ENCODE measurements at regions not wholly inside any gene's neighbourhood (a gene's known extent, or its start where the extent isn't known, plus 50 kb on each side); places are given as distances from the start of the nearest gene placed in this dataset.

DNA sequence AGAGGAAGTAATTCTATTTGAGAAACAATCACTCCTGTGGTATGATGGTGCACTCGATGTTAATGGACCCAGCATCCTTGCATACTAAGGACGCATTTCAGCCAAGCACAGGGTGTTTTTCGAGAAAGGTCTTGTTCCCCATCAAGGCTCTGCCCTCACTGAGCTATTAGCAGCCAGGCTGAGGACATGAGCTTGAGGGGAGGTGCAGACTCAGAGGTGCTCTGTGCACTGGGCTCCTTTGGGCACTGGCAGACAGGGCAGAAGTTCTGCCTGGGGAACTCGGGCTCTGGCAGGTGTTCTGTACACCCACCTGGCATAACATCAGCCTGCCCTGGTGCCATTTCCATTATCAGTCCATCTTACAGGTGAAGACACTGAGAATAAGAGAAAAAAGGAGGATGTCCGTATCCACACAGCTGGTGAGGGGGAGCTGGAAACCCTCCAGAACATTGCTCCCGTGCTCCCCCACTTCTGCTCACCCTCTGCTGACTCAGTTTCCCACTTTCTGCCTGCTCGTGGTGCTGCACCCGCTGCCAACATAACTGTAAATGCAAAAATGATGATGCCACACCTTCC lies 92.7 kb upstream of the RET start:
- H3K9ac ChIP-seq (ENCODE audit: low read depth in 1 of 3, low read length in 3 of 3): no peak overlapping the region
- H3K9me3 ChIP-seq (ENCODE audit: control insufficient read depth in 3 of 3, low read length in 3 of 3): no peaks in the 10 kb centered on the region
- H3K27ac ChIP-seq (ENCODE audit: low read depth, low read length): no peak overlapping the region
- H3K36me3 ChIP-seq (ENCODE audit: control insufficient read depth in 3 of 3, insufficient read depth in 3 of 3, low read length in 3 of 3): no peaks in the 10 kb centered on the region
- H3K4me1 ChIP-seq (ENCODE audit: control insufficient read depth in 3 of 3, insufficient read depth in 3 of 3, low read length in 3 of 3): no peaks in the 10 kb centered on the region
- no peak overlapping the region for H3K4me3 ChIP-seq (ENCODE audit: low read length in 3 of 3)
- no peaks in the 10 kb centered on the region for H3K27me3 ChIP-seq (ENCODE audit: control insufficient read depth in 3 of 3, insufficient read depth in 3 of 3, low read length in 3 of 3)

DNA sequence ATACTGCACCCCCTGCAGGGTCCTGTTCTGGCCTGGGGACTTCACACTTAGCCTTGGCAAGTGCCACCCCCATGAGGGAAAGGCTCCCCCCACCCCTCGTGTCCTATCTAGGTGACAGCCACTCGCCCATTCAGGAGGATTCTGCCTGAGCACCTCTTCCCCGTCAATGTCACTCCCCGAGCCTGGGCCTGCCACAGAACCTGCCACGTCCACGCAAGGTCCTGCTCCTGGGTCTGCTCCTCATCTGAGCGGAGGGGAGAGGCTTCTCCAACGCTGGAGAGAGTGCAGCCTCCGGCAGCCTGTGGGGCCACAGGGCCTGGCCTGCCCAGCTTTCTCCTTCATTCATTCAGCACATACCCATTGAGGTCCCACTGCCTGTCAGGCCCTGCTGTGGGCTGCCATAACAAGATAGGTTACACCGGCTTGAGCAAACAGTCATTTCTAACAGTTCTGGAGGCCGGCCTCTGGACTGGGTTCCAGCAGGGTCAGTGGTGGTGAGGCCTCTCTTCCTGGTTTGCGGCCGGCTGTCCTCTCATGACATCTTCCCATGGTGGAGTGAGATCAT lies 92.0 kb upstream of the RET start:
- Histone ChIP-seq H3K27ac (ENCODE audit: low read depth, low read length) (no peak overlapping the region), H3K27me3 (ENCODE audit: control insufficient read depth in 3 of 3, insufficient read depth in 3 of 3, low read length in 3 of 3) (no peaks in the 10 kb centered on the region), H3K4me1 (ENCODE audit: control insufficient read depth in 3 of 3, insufficient read depth in 3 of 3, low read length in 3 of 3) (no peaks in the 10 kb centered on the region), H3K9me3 (ENCODE audit: control insufficient read depth in 3 of 3, low read length in 3 of 3) (no peaks in the 10 kb centered on the region), H3K9ac (ENCODE audit: low read depth in 1 of 3, low read length in 3 of 3) (no peak overlapping the region), H3K36me3 (ENCODE audit: control insufficient read depth in 3 of 3, insufficient read depth in 3 of 3, low read length in 3 of 3) (no peaks in the 10 kb centered on the region), H3K4me3 (ENCODE audit: low read length in 3 of 3) (no peak overlapping the region)

DNA sequence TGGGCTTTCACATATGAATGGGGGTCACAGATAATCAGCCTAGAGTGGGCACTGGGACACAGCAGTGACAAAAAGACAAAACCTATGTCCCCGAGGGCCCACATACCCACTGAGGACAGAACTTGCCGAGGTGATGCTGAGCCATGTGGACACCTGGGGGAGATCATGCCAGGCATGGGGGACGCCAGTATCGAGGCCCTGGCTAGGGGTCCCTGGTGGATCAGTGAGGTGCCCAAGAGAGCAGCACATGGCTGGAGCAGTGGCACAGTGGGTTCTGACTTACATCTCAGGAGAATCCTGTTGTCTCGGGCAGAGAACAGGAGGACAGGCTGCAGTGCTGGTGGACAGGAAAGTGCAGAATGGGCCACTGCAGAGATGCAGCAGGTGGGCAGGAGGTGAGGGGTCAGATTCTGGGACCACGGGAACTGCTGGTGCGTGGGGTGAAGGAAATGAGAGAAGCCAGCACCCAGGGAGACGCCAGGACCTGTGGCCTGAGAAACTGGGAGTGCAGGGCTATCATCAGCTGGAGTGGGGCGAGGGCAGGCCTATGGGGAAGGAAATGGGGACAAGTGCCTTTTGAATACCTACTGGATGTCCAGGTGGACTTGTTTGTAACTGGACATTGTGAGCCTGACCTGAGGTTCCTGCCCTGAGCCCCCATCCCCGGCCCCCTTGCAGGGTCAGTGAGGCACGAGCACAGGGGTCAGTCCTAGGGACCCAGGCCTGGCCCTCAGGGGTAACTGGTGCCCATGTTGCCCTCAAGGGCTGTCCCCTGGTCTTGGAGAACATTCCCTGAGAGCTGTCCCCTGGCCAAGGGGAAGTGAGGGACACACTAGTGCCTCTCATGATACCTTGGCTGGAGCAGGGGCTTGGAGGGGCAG lies 91.2 kb upstream of the RET start:
- Histone ChIP-seq H3K36me3 (ENCODE audit: control insufficient read depth in 3 of 3, insufficient read depth in 3 of 3, low read length in 3 of 3) (no peaks in the 10 kb centered on the region), H3K27ac (ENCODE audit: low read depth, low read length) (no peak overlapping the region), H3K4me1 (ENCODE audit: control insufficient read depth in 3 of 3, insufficient read depth in 3 of 3, low read length in 3 of 3) (no peaks in the 10 kb centered on the region), H3K9ac (ENCODE audit: low read depth in 1 of 3, low read length in 3 of 3) (no peak overlapping the region), H3K4me3 (ENCODE audit: low read length in 3 of 3) (no peak overlapping the region), H3K9me3 (ENCODE audit: control insufficient read depth in 3 of 3, low read length in 3 of 3) (no peaks in the 10 kb centered on the region), H3K27me3 (ENCODE audit: control insufficient read depth in 3 of 3, insufficient read depth in 3 of 3, low read length in 3 of 3) (no peaks in the 10 kb centered on the region)

- no peaks in the 10 kb centered on the region for H3K9me3 ChIP-seq (ENCODE audit: control insufficient read depth in 3 of 3, low read length in 3 of 3)
- no peak overlapping the region for H3K9ac ChIP-seq (ENCODE audit: low read depth in 1 of 3, low read length in 3 of 3)
- no peak overlapping the region for H3K27ac ChIP-seq (ENCODE audit: low read depth, low read length)
- no peaks in the 10 kb centered on the region for H3K27me3 ChIP-seq (ENCODE audit: control insufficient read depth in 3 of 3, insufficient read depth in 3 of 3, low read length in 3 of 3)
- no peaks in the 10 kb centered on the region for H3K4me1 ChIP-seq (ENCODE audit: control insufficient read depth in 3 of 3, insufficient read depth in 3 of 3, low read length in 3 of 3)
- H3K4me3 ChIP-seq (ENCODE audit: low read length in 3 of 3): no peak overlapping the region
- no peaks in the 10 kb centered on the region for H3K36me3 ChIP-seq (ENCODE audit: control insufficient read depth in 3 of 3, insufficient read depth in 3 of 3, low read length in 3 of 3)
Observed at GRCh38 chr10:42986633-42987032, 90.2 kb upstream of the RET start.

GRCh38 chr10:42987121-42987541 lies 89.7 kb upstream of the RET start:
- Histone ChIP-seq H3K4me3 (ENCODE audit: low read length in 3 of 3) (no peak overlapping the region), H3K27me3 (ENCODE audit: control insufficient read depth in 3 of 3, insufficient read depth in 3 of 3, low read length in 3 of 3) (no peaks in the 10 kb centered on the region), H3K9ac (ENCODE audit: low read depth in 1 of 3, low read length in 3 of 3) (no peak overlapping the region)

GRCh38 chr10:42987575-42987974 lies 89.3 kb upstream of the RET start:
- no peak overlapping the region for H3K4me3 ChIP-seq (ENCODE audit: low read length in 3 of 3)
- no peaks in the 10 kb centered on the region for H3K36me3 ChIP-seq (ENCODE audit: control insufficient read depth in 3 of 3, insufficient read depth in 3 of 3, low read length in 3 of 3)
- no peaks in the 10 kb centered on the region for H3K4me1 ChIP-seq (ENCODE audit: control insufficient read depth in 3 of 3, insufficient read depth in 3 of 3, low read length in 3 of 3)
- H3K9me3 ChIP-seq (ENCODE audit: control insufficient read depth in 3 of 3, low read length in 3 of 3): no peaks in the 10 kb centered on the region
- no peaks in the 10 kb centered on the region for H3K27me3 ChIP-seq (ENCODE audit: control insufficient read depth in 3 of 3, insufficient read depth in 3 of 3, low read length in 3 of 3)
- H3K27ac ChIP-seq (ENCODE audit: low read depth, low read length): no peak overlapping the region
- no peak overlapping the region for H3K9ac ChIP-seq (ENCODE audit: low read depth in 1 of 3, low read length in 3 of 3)

More at GRCh38 chr10:42987121-42987541, 89.7 kb upstream of the RET start:
- H3K4me1 ChIP-seq (ENCODE audit: control insufficient read depth in 3 of 3, insufficient read depth in 3 of 3, low read length in 3 of 3): no peaks in the 10 kb centered on the region
- no peaks in the 10 kb centered on the region for H3K36me3 ChIP-seq (ENCODE audit: control insufficient read depth in 3 of 3, insufficient read depth in 3 of 3, low read length in 3 of 3)
- no peaks in the 10 kb centered on the region for H3K9me3 ChIP-seq (ENCODE audit: control insufficient read depth in 3 of 3, low read length in 3 of 3)
- no peak overlapping the region for H3K27ac ChIP-seq (ENCODE audit: low read depth, low read length)

DNA sequence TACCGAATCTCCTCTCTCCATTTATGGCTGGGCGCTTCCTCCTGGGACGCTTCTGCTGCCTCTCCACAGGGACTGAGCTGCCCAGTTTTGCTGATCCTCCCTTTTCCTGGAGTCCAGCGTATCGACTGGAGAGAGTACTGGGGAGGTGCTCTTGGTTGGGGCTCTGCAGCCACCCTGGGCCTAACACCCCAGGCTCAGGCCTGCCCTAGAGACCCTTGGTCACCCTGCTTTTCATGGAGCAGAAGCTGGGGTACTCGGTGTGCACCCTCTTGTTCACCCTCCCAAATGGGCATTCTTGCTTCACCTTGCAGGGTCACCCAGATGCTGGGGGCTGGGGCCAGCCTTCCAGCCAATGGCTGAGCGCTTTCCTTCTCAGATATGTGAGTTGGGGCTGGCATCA lies 88.8 kb upstream of the RET start:
- no peaks in the 10 kb centered on the region for H3K36me3 ChIP-seq (ENCODE audit: control insufficient read depth in 3 of 3, insufficient read depth in 3 of 3, low read length in 3 of 3)
- no peak overlapping the region for H3K4me3 ChIP-seq (ENCODE audit: low read length in 3 of 3)
- no peaks in the 10 kb centered on the region for H3K27me3 ChIP-seq (ENCODE audit: control insufficient read depth in 3 of 3, insufficient read depth in 3 of 3, low read length in 3 of 3)
- no peak overlapping the region for H3K27ac ChIP-seq (ENCODE audit: low read depth, low read length)
- no peaks in the 10 kb centered on the region for H3K9me3 ChIP-seq (ENCODE audit: control insufficient read depth in 3 of 3, low read length in 3 of 3)
- H3K4me1 ChIP-seq (ENCODE audit: control insufficient read depth in 3 of 3, insufficient read depth in 3 of 3, low read length in 3 of 3): no peaks in the 10 kb centered on the region
- no peak overlapping the region for H3K9ac ChIP-seq (ENCODE audit: low read depth in 1 of 3, low read length in 3 of 3)

- no peaks in the 10 kb centered on the region for H3K9me3 ChIP-seq (ENCODE audit: control insufficient read depth in 3 of 3, low read length in 3 of 3)
- H3K27me3 ChIP-seq (ENCODE audit: control insufficient read depth in 3 of 3, insufficient read depth in 3 of 3, low read length in 3 of 3): no peaks in the 10 kb centered on the region
- no peaks in the 10 kb centered on the region for H3K4me1 ChIP-seq (ENCODE audit: control insufficient read depth in 3 of 3, insufficient read depth in 3 of 3, low read length in 3 of 3)
- H3K9ac ChIP-seq (ENCODE audit: low read depth in 1 of 3, low read length in 3 of 3): no peak overlapping the region
- H3K27ac ChIP-seq (ENCODE audit: low read depth, low read length): no peak overlapping the region
- H3K36me3 ChIP-seq (ENCODE audit: control insufficient read depth in 3 of 3, insufficient read depth in 3 of 3, low read length in 3 of 3): no peaks in the 10 kb centered on the region
- no peak overlapping the region for H3K4me3 ChIP-seq (ENCODE audit: low read length in 3 of 3)
Observed at GRCh38 chr10:42988517-42989395, 88.1 kb upstream of the RET start.

DNA sequence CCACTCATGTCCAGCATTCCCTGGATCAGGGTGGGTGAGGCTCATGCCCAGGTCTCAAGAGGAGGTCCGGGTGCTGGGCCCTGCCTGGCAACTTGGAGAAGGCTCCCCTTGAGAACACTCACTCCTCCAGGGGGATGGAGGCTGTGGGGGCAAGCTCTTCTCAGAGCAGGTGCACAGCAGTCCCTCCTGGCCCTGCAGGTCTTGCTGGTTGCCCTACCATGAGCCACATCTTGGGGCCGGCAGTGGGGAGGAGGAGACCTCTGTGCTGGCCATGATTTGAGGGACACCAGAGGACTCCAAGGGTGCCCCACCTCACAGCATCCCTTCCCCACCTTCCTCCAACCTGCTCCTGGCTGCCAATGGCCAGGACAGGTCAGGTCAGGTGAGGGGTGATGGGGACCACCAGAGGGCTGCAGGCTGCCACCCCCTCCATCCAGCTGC lies 87.4 kb upstream of the RET start:
- Histone ChIP-seq H3K27ac (ENCODE audit: low read depth, low read length) (no peak overlapping the region), H3K4me3 (ENCODE audit: low read length in 3 of 3) (no peak overlapping the region), H3K9ac (ENCODE audit: low read depth in 1 of 3, low read length in 3 of 3) (no peak overlapping the region), H3K4me1 (ENCODE audit: control insufficient read depth in 3 of 3, insufficient read depth in 3 of 3, low read length in 3 of 3) (no peaks in the 10 kb centered on the region), H3K36me3 (ENCODE audit: control insufficient read depth in 3 of 3, insufficient read depth in 3 of 3, low read length in 3 of 3) (no peaks in the 10 kb centered on the region), H3K27me3 (ENCODE audit: control insufficient read depth in 3 of 3, insufficient read depth in 3 of 3, low read length in 3 of 3) (no peaks in the 10 kb centered on the region), H3K9me3 (ENCODE audit: control insufficient read depth in 3 of 3, low read length in 3 of 3) (no peaks in the 10 kb centered on the region)
